ENCODE measurements at regions not wholly inside any gene's neighbourhood (a gene's known extent, or its start where the extent isn't known, plus 50 kb on each side); places are given as distances from the start of the nearest gene placed in this dataset.
"Not testable (repeated sequence)": the region's sequence is repeated elsewhere in the genome, so short reads cannot be mapped to it uniquely, and the experiment has no call there.

DNA sequence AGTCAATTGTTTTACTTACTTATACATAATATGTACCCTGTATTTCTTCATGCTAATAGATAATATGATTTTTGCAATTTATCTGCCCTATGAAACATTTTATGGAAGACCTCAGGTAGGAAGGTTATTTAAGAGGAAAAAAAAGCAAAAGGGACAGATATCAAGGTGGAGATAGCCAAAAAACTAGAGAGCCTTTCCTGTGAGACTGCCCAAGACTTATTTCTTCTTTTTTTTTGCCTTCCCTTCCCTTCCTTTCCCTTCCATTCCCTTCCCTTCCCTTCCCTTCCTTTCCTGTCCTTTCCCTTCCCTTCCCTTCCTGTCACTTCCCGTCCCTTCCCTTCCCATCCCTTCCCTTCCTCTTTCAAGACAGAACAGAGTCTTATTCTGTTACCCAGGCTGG, 80.6 kb upstream of the HMCN1 start:
- DNase-seq: no peak
- H3K27me3 Mint-ChIP-seq (ENCODE audit: insufficient read depth): peaks cover 3% of the 10 kb centered on the region; the same call in 1 of the 2 replicates
- no peak overlapping the region for H3K27ac Mint-ChIP-seq
- H3K36me3 Mint-ChIP-seq (ENCODE audit: low read depth): peaks cover 5% of the 10 kb centered on the region
- no peak overlapping the region for H3K4me3 Mint-ChIP-seq
- peaks cover 5% of the 10 kb centered on the region for H3K9me3 Mint-ChIP-seq
- TF ChIP-seq, protein P1, sequence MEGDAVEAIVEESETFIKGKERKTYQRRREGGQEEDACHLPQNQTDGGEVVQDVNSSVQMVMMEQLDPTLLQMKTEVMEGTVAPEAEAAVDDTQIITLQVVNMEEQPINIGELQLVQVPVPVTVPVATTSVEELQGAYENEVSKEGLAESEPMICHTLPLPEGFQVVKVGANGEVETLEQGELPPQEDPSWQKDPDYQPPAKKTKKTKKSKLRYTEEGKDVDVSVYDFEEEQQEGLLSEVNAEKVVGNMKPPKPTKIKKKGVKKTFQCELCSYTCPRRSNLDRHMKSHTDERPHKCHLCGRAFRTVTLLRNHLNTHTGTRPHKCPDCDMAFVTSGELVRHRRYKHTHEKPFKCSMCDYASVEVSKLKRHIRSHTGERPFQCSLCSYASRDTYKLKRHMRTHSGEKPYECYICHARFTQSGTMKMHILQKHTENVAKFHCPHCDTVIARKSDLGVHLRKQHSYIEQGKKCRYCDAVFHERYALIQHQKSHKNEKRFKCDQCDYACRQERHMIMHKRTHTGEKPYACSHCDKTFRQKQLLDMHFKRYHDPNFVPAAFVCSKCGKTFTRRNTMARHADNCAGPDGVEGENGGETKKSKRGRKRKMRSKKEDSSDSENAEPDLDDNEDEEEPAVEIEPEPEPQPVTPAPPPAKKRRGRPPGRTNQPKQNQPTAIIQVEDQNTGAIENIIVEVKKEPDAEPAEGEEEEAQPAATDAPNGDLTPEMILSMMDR (IDR thresholded peaks at IDR 0.05): no peak
- H3K4me1 Mint-ChIP-seq (ENCODE audit: low read depth): peaks cover 24% of the 10 kb centered on the region

DNA sequence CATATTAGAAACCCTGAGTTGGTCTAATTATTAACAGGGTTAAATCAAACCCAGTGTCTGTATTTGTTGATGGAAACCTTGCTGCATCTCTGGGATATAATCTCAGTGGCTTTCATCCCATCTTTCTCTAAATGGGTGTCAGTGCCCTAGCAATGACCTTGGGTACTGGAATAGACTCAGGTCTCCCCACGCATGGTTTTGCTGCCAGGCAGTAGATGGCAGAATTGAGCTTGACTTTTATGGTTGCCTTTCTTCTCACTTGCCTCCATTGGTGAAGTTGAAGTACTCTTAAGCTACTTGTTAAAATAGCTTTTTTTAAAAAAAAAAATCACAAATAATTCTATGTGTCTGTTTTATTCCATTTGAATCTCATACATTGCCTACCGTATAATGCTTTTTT, 81.8 kb upstream of the HMCN1 start:
- TF ChIP-seq, protein P1 (IDR thresholded peaks at IDR 0.05): peak; percentile 46; the same call in 1 of the 2 replicates
- Mint-ChIP-seq H3K9me3 (peaks cover 13% of the 10 kb centered on the region), H3K4me1 (ENCODE audit: low read depth) (peaks cover 26% of the 10 kb centered on the region), H3K4me3 (no peak overlapping the region), H3K27ac (no peak overlapping the region), H3K27me3 (ENCODE audit: insufficient read depth) (peaks cover 3% of the 10 kb centered on the region; the same call in 1 of the 2 replicates), H3K36me3 (ENCODE audit: low read depth) (peaks cover 13% of the 10 kb centered on the region)
- no peak for DNase-seq

DNA sequence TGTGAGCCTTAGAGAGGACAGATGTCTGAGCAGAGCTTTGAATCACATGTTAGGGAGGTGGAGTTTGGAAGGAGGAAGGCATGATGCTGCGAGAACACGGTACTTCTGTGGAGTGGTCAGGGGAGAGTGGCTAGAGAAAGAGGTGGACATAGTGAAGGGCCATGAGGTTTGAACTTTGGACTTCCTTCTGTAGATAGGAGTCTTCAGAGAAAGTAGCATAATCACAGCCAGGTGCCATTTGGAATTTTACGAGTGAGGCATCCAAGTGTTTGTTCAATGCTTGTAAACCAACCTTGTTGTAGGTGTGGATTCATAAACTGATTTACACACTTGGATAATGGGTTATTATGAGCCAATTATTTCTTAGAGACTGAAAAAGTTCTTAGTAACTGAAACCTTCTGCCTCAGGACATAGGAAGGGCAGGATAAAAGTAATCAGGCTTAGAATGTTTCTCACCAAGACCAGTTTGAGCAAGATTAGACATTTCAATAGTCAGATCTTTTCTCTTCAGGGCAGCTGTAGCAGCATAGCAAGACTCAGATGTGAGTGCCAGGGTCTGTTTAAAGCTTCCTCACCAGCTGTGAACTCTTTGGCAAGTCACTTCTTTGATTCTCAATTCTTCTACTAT, 83.5 kb upstream of the HMCN1 start:
- Mint-ChIP-seq H3K4me3 (no peak overlapping the region), H3K27ac (peak overlapping the region; percentile 20; the same call in 1 of the 2 replicates), H3K36me3 (ENCODE audit: low read depth) (peaks cover 13% of the 10 kb centered on the region), H3K9me3 (peaks cover 13% of the 10 kb centered on the region), H3K27me3 (ENCODE audit: insufficient read depth) (peaks cover 3% of the 10 kb centered on the region; the same call in 1 of the 2 replicates), H3K4me1 (ENCODE audit: low read depth) (peaks cover 42% of the 10 kb centered on the region)
- TF ChIP-seq, protein P1 (IDR thresholded peaks at IDR 0.05): no peak
- DNase-seq: no peak

DNA sequence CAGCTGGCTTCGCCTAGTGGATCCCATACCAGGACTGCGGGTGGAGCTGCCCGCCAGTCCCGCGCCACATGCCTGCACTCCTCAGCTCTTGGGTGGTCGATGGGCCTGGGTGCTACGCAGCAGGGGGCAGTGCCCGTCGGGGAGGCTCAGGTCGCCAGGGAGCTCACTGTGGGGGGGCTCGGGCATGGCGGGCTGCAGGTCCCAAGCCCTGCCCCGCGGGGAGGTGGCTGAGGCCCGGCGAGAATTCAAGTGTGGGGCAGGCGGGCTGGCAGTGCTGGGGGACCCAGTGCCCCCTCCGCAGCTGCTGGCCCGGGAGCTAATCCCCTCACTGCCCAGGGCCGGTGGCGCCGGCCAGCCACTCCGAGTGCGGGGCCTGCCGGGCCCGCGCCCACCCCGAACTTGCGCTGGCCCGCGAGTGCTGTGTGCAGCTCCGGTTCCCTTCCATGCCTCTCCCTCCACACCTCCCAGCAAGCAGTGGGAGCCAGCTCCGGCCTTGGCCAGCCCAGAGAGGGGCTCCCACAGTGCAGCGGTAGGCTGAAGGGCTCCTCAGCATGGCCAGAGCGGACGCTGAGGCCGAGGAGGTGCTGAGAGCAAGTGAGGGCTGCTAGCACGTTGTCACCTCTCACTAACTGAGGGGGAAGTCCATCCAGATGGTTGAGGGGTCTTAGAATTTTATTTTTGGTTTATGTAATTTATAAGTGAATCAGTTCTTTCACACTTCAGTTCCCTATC, 85.2 kb upstream of the HMCN1 start:
- peaks cover 50% of the 10 kb centered on the region for H3K4me1 Mint-ChIP-seq (ENCODE audit: low read depth)
- H3K27me3 Mint-ChIP-seq (ENCODE audit: insufficient read depth): peaks cover 3% of the 10 kb centered on the region; the same call in 1 of the 2 replicates
- H3K36me3 Mint-ChIP-seq (ENCODE audit: low read depth): peaks cover 21% of the 10 kb centered on the region
- TF ChIP-seq, protein P1 (IDR thresholded peaks at IDR 0.05): no peak
- no peak overlapping the region for H3K27ac Mint-ChIP-seq
- H3K9me3 Mint-ChIP-seq: peaks cover 22% of the 10 kb centered on the region
- DNase-seq: no peak
- H3K4me3 Mint-ChIP-seq: no peak overlapping the region

- DNase-seq: peak; percentile 32
- Mint-ChIP-seq H3K27ac (peak overlapping the region; percentile 90), H3K9me3 (peaks cover 29% of the 10 kb centered on the region), H3K4me3 (peak overlapping the region; percentile 86; the same call in 1 of the 2 replicates), H3K4me1 (ENCODE audit: low read depth) (peaks cover 50% of the 10 kb centered on the region), H3K36me3 (ENCODE audit: low read depth) (peaks cover 29% of the 10 kb centered on the region)
- not testable (repeated sequence) for H3K27me3 Mint-ChIP-seq (ENCODE audit: insufficient read depth)
Observed at GRCh38 chr1:185647597-185648267, 86.5 kb upstream of the HMCN1 start.

Measured in HFFc6 (cell line).